ENCODE measurements at regions not wholly inside any gene's neighbourhood (a gene's known extent, or its start where the extent isn't known, plus 50 kb on each side); places are given as distances from the start of the nearest gene placed in this dataset.

DNA sequence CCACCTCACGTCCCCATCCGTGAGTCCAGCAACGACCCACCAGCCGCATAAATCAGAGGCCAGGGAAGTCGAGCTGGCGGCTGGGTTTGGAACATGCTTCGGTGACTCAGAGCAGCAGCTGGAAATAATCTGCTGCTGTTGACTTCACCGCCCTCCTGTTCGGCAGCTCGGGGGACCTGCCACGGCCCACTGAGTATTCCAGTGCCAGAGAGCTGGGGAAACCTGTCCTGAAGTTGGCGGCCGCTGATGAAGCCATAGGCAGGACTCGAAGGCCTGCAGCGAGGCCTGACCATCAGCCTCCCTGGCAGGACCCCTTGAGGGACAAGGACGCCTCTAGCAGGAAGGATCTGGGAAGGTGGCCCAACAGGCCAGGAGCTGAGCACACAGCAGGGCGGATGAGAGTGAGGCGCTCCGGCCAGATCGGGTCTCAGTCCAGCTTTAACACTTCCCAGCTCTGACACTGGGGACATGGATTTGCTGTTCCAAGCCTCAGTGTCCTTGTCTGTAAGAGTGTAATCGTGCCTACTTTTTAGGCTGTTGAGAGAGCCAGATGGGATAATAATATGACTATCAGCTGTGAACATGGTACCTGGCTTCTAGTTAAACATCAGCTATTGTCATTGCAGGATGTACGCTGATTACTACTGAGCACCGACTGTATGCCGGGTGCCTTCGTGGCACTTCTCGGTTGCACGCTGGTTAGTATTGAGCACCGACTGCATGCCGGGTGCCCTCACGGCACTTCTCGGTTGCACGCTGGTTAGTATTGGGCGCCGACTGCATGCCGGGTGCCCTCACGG is 50.4 kb upstream of the CIBAR2 start:
- DNase-seq (ENCODE audit: low read depth in 1 of 2, low spot score in 1 of 2) = no peak

DNA sequence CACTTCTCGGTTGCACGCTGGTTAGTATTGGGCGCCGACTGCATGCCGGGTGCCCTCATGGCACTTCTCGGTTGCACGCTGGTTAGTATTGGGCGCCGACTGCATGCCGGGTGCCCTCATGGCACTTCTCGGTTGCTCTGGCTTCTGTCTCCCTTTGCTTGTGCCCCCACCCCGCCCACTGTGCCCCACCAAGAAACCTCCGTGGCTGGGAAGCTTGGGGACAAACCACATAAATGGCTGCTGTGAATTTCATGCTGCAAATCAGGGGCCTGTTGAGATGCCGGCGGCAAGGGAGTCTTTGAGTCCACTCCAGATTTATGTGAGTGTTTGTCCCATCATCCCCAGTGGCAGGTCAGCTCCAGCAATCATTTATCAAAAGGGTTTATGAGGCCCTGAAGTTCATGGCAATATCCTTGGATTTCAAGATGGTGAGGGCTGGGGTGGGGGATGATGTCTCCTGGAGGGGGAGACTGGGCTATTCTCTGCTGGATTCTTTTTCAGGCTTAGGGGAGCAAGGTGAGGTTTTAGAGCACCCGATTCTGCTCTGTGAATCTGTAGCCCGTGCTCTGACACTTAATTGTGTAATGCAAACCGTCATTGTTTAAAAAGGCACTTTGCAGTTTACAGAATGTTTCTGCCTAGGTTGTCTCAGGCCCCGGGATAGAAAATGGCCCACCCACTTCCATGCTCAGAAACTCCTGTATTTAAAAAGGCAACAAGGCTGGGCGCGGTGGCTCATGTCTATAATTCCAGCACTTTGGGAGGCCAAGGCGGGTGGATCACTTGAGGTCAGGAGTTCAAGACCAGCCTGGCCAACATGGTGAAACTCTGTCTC is 51.2 kb upstream of the CIBAR2 start:
- DNase-seq (ENCODE audit: low read depth in 1 of 2, low spot score in 1 of 2) = no peak

DNA sequence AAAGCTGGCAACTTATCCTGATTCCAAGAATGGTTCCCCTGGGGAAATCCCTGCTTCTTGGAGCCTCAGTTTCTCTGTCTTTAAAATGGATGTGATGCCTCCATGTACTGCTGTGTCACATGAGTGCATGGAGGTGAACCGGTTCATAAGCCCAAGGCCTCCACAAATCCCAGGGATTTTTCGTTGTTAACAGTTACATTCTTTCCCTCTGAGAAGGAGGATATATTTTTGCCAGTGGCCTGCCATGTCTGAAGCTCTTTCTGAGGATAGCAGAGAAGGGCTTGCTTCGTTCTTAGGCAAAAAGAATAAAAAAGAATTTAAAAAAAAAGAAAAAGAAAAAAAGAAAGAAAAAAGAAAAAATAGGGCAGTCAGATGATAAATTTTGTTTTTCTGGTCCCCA is 52.2 kb upstream of the CIBAR2 start:
- no peak for DNase-seq (ENCODE audit: low read depth in 1 of 2, low spot score in 1 of 2)

DNA sequence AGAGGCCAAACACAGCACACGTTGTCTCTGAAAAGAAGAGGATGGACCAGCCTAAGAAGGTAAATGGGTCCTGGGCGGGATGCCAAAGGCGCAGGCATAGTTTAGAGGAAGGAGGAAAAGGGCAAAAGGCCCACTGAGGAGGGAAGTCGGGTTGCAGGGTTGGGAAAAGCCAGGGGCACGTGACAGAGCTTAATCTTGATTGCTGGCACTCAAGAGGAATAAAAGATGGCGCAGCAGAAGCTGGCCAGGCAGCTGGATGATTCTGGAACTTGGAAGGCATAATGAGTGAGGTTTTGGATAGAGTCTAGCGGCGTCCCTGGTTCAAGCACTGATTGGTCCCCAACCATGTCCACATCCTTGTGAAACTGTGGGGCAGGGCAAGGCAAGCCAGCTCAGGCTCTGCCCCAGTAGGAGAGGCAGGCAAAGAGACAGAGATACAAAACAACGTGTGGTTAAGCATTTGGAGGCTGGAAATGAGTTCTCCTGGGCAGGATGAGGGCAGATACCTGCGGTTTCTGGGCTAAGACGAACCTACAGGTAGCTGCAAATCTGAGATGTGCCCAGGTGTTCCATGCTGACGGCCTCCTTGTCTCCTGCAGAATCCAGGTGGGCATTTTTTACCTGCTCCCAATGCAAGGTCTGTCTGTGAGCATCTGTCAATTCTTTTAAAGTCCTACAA is 52.7 kb upstream of the CIBAR2 start:
- no peak for DNase-seq (ENCODE audit: low read depth in 1 of 2, low spot score in 1 of 2)

DNA sequence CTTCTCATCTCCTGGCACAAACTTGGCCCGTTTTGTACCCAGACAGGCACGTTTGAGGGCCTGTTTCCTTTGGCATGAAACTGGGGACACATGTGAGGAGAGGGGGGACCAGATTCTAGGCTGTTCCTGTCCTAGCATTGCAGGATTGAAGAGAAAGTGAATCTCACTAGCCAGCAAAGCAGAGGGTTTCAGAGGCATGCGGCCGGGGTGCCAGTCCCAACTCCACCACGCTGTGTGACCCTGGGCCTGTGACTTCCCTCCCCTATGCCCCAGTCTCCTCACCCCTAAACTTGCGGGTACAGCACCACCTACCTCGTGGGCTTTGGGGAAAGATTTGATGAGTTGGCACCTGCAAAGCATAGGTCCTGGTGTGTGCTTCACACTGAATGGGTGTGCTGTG is 53.5 kb upstream of the CIBAR2 start:
- no peak for DNase-seq (ENCODE audit: low read depth in 1 of 2, low spot score in 1 of 2)

DNA sequence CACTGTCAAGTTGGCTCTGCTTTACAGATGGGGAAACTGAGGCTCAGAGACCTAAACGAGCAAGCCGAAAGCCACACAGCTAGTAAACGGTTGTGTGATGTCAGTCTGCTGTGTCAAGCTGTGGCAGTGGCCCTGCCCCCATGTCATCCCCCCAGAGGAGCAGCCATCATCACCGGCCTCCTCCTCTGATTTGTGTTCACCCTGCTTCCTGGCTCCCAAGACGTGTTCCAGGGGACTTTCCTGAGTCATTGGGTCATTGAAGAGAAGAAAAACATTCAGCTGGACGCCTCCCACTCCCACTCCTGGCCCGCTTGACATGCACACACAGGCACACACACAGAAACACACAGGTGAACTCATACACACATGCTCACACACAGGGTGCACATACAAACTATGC is 54.0 kb upstream of the CIBAR2 start:
- no peak for DNase-seq (ENCODE audit: low read depth in 1 of 2, low spot score in 1 of 2)

DNA sequence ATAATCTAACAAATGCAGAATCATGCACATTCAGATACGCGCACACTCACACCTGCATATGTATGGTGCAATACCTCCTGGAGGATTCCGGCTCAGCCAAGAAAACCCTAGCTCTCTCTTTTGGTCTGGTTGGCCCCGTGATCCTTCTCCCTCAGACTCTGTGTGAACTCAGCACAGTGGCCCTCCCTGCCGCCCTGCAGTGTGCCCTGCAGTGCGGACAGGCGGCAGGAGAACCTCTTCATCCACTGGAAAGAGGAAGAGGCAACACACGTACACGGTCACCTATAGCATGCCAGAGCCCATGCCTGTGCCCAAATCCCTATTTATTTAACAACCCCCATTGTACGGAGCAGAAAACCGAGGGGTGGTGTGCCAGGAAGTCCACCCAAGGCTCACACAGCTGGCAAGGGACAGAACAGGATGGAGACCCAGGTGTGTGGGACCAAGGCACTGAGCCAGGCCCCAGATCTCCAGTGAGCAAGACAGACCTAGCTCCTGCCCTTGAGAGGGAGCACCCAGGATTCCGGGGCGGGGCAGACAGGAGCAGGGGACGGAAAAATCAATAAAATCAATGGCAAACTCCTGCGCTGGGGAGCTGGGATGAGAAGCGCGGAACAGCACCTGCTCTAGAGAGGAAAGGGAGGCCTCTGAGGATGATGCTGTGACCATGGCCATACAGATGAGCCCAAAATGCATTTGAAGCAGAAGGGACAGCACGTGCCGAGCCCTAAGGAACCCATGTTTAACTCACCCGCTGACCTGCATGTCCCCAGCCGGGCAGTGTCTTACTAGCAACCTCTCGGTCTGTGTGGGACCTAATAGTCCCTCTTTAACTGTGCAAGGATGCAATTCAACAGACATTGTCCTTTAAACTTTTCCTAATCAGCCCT is 54.7 kb upstream of the CIBAR2 start:
- DNase-seq (ENCODE audit: low read depth in 1 of 2, low spot score in 1 of 2) = no peak

DNA sequence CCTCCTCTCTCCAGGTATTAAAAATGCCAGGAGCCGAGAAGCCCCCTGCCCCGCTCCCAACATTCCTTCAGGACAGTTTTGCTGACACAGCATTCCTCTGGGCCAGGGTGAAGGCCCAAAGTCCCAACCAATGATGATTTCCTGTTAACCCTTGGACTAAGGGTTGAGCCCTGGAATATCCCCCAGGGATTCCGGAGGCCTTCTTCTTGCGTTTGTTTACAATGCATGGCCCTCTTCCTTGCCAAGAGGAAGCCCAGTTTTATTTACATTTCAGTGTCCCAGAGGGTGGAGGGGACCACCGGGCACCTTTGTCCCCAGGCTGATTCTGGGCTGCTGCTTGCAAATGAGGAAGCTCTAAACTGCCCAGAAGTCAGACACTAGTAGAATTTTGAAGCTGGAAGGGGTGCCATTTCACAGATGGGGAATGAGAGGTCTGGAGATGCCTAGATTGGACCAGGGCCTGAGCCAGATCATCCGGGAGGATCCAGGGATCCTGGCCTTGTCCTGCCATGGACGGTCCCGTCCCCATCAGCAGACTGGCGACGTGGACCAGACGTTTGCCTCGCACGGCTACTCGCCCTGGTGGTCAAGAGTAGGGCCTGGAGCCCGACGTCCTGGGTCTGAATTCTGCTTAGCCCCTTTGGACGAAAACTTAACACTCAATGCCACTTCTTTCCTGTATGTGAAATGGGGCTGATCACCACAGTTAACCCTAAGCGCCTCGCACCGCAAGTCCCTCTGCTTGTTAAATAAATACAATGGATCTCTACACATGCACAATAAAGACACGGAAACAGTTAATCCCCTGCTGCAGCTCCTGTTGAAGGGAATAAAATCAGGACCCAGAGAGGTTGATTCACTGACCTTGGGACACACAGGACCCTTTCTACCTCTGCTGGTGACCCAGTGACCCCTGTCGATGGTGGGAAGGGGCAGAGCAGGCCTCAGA is 55.6 kb upstream of the CIBAR2 start:
- DNase-seq (ENCODE audit: low read depth in 1 of 2, low spot score in 1 of 2) = no peak

DNA sequence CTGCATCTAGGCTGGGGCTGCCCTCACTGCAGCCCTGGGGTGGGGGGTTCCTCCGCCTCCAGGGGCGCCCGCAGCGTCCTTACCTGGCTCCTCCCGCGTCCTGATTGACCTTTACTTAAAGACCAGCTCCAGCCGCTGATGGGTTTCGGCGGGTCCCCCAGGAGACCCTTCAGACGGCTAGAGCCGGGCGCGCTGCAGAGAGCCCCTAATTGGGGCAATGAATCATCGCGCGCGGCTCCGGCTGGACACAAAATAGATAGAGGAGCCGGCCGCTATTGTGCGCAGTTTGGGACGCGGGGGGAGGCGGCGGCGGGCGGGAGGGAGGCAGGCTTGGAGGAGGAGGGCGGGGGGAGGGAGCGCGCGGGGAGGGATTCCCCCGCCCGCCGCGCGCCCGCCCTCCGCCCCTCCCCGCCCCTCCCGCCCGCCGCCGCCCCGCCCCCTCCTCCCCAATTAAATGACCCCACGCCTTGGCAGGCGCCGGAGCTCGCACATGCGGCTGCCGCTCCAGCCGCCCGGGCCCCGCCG is 56.5 kb upstream of the CIBAR2 start:
- DNase-seq (ENCODE audit: low read depth in 1 of 2, low spot score in 1 of 2) = no peak

DNA sequence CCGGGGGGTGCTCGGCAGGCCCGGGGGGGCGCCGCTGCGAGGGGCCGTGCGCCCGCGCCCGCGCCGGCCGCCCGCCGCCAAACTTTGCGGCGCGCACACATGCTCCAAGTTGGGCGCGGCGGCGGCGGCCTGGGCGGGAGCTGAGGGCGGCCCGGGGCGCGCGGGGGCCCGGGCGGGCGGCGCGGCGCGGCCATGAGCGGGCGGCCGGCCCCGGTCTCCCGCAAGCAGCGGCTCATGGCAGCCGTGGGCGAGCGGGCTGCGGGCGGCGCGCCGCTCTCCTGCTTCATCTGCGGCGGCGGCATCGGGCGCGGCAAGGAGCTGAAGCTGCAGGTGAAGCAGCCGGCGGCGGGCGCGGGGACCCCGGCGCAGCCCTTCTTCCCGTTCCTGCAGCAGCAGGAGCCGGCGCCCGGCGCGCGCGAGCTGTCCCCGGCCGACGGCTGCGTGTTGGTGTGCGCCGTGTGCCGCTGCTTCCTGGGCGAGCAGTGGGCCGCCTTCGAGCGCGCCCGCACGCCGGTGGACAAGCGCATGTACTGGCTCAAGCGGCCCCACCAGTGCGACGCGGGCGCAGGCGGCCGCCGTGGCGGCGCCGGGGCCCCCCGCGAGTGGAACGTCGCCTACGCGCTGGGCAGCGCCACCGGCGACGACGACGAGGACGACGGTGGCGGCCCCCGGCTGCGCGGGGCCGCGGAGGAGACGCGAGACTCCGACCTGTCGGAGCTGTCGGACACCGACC is 57.2 kb upstream of the CIBAR2 start:
- no peak for DNase-seq (ENCODE audit: low read depth in 1 of 2, low spot score in 1 of 2)

DNA sequence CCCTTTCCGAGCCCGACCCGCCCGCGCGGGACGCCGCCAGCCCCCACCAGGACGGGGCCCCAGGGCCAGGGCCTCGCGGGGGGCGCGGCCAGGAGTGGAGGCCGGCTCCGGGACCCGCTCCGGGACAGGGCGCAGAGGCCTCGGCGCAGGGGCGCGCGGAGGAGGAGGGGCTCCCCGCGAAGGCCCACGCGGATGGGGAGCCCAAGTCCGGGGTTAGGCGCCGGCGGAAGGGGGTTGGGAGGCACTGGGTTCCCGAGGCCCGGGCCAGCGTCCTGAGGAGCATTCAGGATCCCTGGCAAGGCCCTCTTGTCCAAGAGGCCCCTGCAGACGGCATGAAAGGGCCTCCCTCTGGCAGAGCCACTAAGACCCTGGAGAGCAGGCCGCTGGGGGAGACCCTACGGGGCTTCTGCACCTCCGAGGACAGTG is 57.8 kb upstream of the CIBAR2 start:
- DNase-seq (ENCODE audit: low read depth in 1 of 2, low spot score in 1 of 2) = no peak

DNA sequence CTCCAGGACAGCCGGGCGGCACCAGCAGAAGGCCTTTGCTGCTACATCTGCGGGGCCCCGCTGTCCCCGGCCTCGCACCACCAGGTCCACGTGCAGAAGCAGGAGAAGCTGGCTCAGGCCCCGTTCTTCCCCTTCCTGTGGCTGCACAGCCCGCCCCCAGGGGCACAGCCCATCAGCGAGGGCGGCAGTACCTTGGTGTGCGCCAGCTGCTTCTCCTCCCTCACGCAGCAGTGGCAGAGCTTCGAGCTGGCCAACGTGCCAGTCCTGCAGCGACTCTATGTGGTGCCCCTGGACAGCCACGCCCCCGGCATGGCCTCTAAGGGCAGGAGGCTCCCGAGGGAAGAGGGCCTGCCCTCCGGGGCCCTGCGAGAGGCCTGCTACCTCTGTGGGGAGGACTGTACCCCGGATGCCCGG is 58.3 kb upstream of the CIBAR2 start:
- no peak for DNase-seq (ENCODE audit: low read depth in 1 of 2, low spot score in 1 of 2)

DNA sequence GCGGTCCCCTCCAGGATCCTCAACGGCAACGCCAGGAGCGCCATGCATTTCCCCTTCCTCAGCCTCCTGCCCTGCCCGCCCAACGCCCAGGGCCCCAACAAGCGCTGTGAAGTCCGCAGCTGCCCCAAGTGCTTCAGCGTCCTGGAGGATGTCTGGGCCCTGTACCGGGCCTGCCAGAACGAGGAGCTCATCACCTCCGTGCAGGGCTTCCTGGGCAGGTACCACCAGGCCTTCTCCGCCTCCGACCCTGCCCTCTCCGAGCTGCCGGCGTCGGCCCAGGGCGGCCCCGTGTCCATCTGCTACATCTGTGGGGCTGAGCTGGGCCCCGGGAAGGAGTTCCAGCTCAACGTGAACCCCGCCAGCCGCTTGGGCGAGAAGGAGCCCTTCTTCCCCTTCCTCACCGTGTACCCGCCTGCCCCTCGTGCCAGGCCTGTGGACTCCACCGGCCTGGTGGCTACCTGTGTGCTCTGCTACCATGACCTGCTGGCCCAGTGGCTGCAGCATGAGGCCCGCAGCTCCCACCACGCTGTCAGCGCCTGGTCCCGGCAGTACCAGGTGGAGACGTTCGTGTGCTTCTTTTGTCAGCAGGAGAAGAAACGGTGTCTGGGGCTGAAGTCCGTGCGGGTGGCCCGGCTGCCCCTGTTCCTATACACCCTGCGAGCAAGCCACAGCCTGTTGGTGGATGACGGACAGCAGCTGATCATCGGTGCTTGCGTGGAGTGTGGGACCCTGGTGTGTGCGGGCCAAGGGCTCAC is 58.9 kb upstream of the CIBAR2 start:
- no peak for DNase-seq (ENCODE audit: low read depth in 1 of 2, low spot score in 1 of 2)

DNA sequence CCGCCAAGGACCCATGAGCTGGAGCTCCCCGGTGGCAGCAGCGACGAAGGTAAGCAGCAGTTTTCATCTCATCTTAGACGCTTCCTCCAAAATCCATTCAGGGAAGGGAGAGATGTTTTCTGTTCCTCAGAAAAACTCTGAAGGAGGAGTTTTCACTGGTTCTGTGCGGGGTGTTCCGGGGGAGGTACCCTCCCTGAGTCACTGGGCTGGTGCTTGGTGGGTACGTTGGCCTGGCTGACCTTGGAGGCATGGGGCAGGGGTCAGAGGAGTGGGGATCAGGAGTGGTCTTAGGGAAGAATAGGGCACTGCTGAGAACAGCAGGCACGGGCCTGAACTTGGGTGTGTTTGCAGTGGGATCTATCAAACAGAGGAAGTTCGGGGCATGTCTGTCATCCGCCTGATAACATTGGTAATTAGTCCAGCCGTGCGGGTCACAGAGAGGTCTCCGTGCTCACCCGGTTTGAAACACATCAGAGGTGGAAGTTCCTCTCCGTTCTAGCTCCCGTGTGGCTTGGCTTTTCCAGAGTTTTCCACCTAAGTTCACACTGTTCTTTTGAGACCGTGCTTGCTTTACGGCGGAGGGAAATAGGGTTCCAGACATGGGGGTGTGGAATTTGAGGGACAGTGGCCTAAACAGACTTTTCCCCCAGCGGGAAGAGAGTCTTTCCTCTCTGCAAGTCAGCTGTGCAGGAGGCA is 59.6 kb upstream of the CIBAR2 start:
- DNase-seq (ENCODE audit: low read depth in 1 of 2, low spot score in 1 of 2) = no peak

DNA sequence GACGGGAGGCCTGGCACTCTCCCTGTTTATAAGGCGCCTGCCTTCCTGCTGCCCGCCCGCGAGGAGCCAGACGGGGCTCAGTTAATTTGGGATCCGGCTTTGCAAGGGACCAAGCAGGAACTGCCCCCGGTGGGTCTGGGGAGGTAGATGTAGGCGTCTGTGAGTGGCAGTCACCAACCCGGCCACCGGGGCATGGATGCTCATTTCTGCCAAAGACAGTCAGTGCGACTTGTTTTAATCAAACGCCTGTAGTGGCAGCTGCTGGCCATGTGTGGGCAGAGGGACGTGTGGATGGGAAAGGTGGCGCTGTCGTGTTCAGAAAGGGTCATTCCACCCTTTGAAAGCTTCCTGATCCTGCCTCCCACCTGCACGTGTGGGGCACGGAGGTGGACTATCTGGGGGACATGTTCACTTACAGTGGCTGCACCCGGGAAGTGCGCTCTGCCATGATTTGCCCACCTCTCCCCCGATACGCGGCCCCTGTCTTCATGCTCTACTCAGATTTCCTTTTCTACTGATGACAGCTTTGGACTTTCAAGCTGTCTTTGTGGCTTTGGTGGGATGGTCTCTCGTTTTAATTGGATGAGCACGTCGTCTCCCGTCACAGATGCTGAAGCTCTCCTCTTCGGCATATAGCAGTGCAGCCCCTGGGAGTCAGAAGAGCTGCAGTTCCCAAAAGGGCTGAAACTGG is 60.3 kb upstream of the CIBAR2 start:
- no peak for DNase-seq (ENCODE audit: low read depth in 1 of 2, low spot score in 1 of 2)

DNA sequence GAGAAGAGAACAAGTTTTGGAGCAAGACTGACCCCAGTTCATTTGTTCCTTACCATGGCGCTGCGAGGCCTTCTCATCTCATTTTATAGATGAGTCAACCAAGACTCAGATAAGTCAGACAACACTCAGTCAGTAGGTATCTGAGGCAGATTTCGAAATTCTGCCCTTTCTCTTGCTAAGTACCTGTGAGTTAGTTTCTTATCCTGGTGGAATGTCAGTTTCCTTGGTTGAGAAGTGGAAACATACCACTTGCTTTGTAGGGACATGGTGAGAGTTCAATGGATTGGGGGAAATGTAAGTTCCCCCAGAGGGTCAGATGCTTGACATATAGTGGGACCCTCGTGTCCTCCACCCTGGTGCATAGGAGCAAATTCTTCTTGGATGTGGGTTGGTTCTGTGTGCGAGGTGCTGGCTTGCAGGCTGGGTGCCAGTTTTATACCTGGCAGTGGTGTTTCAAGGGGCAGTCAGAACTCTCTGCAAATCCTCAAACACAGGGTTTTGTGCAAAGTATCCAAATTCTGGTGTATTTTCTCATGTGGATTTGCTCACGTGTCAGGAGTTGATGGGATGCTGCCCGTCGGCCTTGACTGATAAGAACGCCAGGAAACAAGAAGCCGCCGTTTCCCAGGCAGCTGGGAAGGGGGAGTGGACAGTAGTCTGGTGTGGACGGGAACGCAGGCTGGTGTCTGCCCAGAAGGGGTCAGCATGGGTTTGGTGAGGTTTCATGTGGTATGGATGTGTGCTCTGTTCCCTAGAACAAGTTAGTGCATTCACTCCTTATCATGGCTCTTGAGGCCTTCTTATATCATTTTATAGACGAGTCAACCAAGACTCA is 61.1 kb upstream of the CIBAR2 start:
- DNase-seq (ENCODE audit: low read depth in 1 of 2, low spot score in 1 of 2) = no peak
